Keratinocyte (primary cell): ENCODE measurements at regions not wholly inside any gene's neighbourhood (a gene's known extent, or its start where the extent isn't known, plus 50 kb on each side); places are given as distances from the start of the nearest gene placed in this dataset.

ENCODE experiments used
- CTCF ChIP-seq, 3 experiments: IDR thresholded peaks in 1 of 3; conservative IDR thresholded peaks in 1 of 3; optimal IDR thresholded peaks in 1 of 3; 2 replicates in 2 of 3; 3 replicates in 1 of 3; pipeline versions ENCODE3 to v1.5.1; 2011; ENCODE audit warnings: low read length in 3 of 3, mild to moderate bottlenecking in 3 of 3, moderate library complexity in 2 of 3, control low read depth in 1 of 3, inconsistent platforms in 1 of 3; ENCODE audit not compliant: insufficient read depth in 2 of 3; ENCODE audit errors: extremely low read depth in 1 of 3
- EZH2 ChIP-seq: IDR thresholded peaks from one replicate; pipeline ENCODE4 v1.6.1; 2012; ENCODE audit warnings: inconsistent platforms, mild to moderate bottlenecking, low read length, moderate library complexity

DNA sequence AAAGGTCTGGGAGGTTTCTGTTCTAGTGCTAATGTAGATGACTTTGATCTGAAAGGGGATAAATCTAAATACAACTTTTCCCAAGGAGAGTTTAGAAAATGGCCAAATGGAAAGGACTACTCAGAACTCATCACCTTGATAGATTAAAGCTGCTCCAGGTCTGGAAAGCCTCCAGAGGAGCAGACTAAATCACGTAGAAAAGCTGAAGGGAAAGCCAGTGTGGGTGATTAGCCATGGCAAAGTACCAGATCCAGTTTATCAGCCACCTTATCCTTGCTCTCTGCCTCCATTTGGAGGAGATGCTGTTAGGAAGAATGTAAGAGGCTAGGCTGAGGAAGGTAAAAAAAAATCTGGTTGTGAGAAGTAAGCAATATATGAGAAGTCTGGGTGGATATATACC, 120.7 kb upstream of the RAI14 start:
- TF ChIP-seq CTCF (optimal IDR thresholded peaks at IDR 0.05 in 1 of 3, IDR thresholded peaks at IDR 0.05 in 1 of 3, conservative IDR thresholded peaks at IDR 0.05 in 1 of 3; ENCODE audit: extremely low read depth in 1 of 3, insufficient read depth in 2 of 3, low read length in 3 of 3) (no peak), EZH2 (no peak)
